ENCODE measurements at regions not wholly inside any gene's neighbourhood (a gene's known extent, or its start where the extent isn't known, plus 50 kb on each side); places are given as distances from the start of the nearest gene placed in this dataset.

DNA sequence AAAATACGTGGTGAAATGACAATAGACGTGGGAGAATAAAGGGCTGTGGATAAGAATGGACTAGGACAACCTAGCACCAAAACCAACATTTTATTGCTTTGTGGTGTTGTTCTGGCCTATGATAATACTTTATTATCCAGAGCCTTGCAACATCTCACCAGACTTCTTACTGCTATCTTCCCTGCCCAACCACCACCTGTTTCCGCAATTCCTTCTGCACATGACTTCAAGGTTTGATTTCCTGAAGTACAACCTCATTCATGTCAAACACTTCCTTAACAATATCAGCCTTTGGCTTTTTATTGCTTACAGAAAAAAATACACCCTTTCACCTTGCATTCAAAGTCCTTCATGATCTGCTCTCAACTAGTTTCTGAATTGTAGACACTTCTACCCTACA lies 84.8 kb downstream of the RTL3 start:
- no peaks in the 10 kb centered on the region for H4K20me1 ChIP-seq (ENCODE audit: control insufficient read depth, extremely low read depth, insufficient read depth, low read length)

GRCh38 chrX:78573630-78574029 lies 85.5 kb downstream of the RTL3 start:
- Histone ChIP-seq H3K4me3 (ENCODE audit: control insufficient read depth in 2 of 3, extremely low read depth in 1 of 3, insufficient read depth in 2 of 3, low read depth in 1 of 3, low read length in 3 of 3) (no peak overlapping the region), H3K9me1 (ENCODE audit: control insufficient read depth, extremely low read depth, insufficient read depth, low read length) (no peaks in the 10 kb centered on the region), H4K20me1 (ENCODE audit: control insufficient read depth, extremely low read depth, insufficient read depth, low read length) (no peaks in the 10 kb centered on the region), H3K4me2 (ENCODE audit: control insufficient read depth, extremely low read depth, insufficient read depth, low read depth, low read length) (no peak overlapping the region), H2AFZ (ENCODE audit: control insufficient read depth, low read length) (no peak overlapping the region), H3K79me2 (ENCODE audit: control insufficient read depth, insufficient read depth, low read length) (no peaks in the 10 kb centered on the region), H3K9ac (ENCODE audit: control insufficient read depth, extremely low read depth, insufficient read depth, low read length) (no peak overlapping the region), H3K27me3 (ENCODE audit: control insufficient read depth, extremely low read depth, insufficient read depth, low read length) (no peaks in the 10 kb centered on the region), H3K36me3 (ENCODE audit: control insufficient read depth in 2 of 2, extremely low read depth in 1 of 2, insufficient read depth in 2 of 2, low read length in 2 of 2) (no peaks in the 10 kb centered on the region), H3K9me3 (ENCODE audit: control insufficient read depth, low read depth, low read length) (no peaks in the 10 kb centered on the region), H3K27ac (ENCODE audit: control insufficient read depth, insufficient read depth, low read length) (no peak overlapping the region), H3K4me1 (ENCODE audit: control insufficient read depth, extremely low read depth, insufficient read depth, low read length) (no peaks in the 10 kb centered on the region)
- no peak for TF ChIP-seq EZH2 (IDR thresholded peaks at IDR 0.05; ENCODE audit: low read length)
- no peak for TF ChIP-seq CTCF (optimal IDR thresholded peaks at IDR 0.05 in 1 of 3, IDR thresholded peaks at IDR 0.05 in 1 of 3, conservative IDR thresholded peaks at IDR 0.05 in 1 of 3; ENCODE audit: extremely low read depth in 1 of 3, insufficient read depth in 2 of 3, low read length in 3 of 3)
- FAIRE-seq (no peak), DNase-seq (ENCODE audit: low read depth, low spot score) (no peak)
- dilution Hi-C loops (cut with MboI; ENCODE audit: extremely low pct_ligation_motif_present, low sequenced_read_pairs) = no loop called here

More for the DNA sequence above, 84.8 kb downstream of the RTL3 start:
- H3K36me3 ChIP-seq (ENCODE audit: control insufficient read depth in 2 of 2, extremely low read depth in 1 of 2, insufficient read depth in 2 of 2, low read length in 2 of 2) = no peaks in the 10 kb centered on the region
- no peak overlapping the region for H3K27ac ChIP-seq (ENCODE audit: control insufficient read depth, insufficient read depth, low read length)
- dilution Hi-C loops (cut with MboI; ENCODE audit: extremely low pct_ligation_motif_present, low sequenced_read_pairs) = no loop called here
- TF ChIP-seq EZH2 (IDR thresholded peaks at IDR 0.05; ENCODE audit: low read length) (no peak), CTCF (optimal IDR thresholded peaks at IDR 0.05 in 1 of 3, IDR thresholded peaks at IDR 0.05 in 1 of 3, conservative IDR thresholded peaks at IDR 0.05 in 1 of 3; ENCODE audit: extremely low read depth in 1 of 3, insufficient read depth in 2 of 3, low read length in 3 of 3) (no peak)
- no peaks in the 10 kb centered on the region for H3K9me3 ChIP-seq (ENCODE audit: control insufficient read depth, low read depth, low read length)
- no peaks in the 10 kb centered on the region for H3K27me3 ChIP-seq (ENCODE audit: control insufficient read depth, extremely low read depth, insufficient read depth, low read length)
- DNase-seq (ENCODE audit: low read depth, low spot score) (no peak), FAIRE-seq (no peak)
- H3K9ac ChIP-seq (ENCODE audit: control insufficient read depth, extremely low read depth, insufficient read depth, low read length) = no peak overlapping the region
- no peaks in the 10 kb centered on the region for H3K4me1 ChIP-seq (ENCODE audit: control insufficient read depth, extremely low read depth, insufficient read depth, low read length)
- H3K4me3 ChIP-seq (ENCODE audit: control insufficient read depth in 2 of 3, extremely low read depth in 1 of 3, insufficient read depth in 2 of 3, low read depth in 1 of 3, low read length in 3 of 3) = no peak overlapping the region
- no peak overlapping the region for H3K4me2 ChIP-seq (ENCODE audit: control insufficient read depth, extremely low read depth, insufficient read depth, low read depth, low read length)
- H3K9me1 ChIP-seq (ENCODE audit: control insufficient read depth, extremely low read depth, insufficient read depth, low read length) = no peaks in the 10 kb centered on the region
- no peaks in the 10 kb centered on the region for H3K79me2 ChIP-seq (ENCODE audit: control insufficient read depth, insufficient read depth, low read length)
- H2AFZ ChIP-seq (ENCODE audit: control insufficient read depth, low read length) = no peak overlapping the region

Measured in keratinocyte (primary cell).